Panc1 (cell line): ENCODE measurements at regions not wholly inside any gene's neighbourhood (a gene's known extent, or its start where the extent isn't known, plus 50 kb on each side); places are given as distances from the start of the nearest gene placed in this dataset.

Experiments used
- ATAC-seq: fragments of 200-7000 bp; cut with Tn5 transposase; 2 replicates; pipeline ENCODE4 v1.9.1; 2020; ENCODE audit warnings: mild to moderate bottlenecking, moderate library complexity
- BruUV-seq: library from RNA; stranded (reverse); fragments of 400-500 nt; replicated peaks from 2 replicates; lab custom pipeline; 2021; lab: Mats Ljungman, UMichigan
- CTCF ChIA-PET: fragments of 300-600 bp; sonication (Branson Sonifier 250); formaldehyde crosslinking; loops from one replicate; lab custom pipeline; 2022; ENCODE audit warnings: antibody characterized with exemption; lab: Charles Lee
- POLR2A ChIA-PET: fragments of 300-600 bp; sonication (Branson Sonifier 250); formaldehyde crosslinking; loops from one replicate; lab custom pipeline; 2022; ENCODE audit warnings: antibody characterized with exemption; lab: Charles Lee
- DNase-seq: peaks from one replicate; pipeline ENCODE4 v3.0.0-alpha.2; 2010; ENCODE audit warnings: low read depth, low spot score
- H3K27ac ChIP-seq: 2 replicates; pipeline ENCODE4 v1.5.1; 2011; ENCODE audit warnings: mild to moderate bottlenecking, low read length, inconsistent platforms
- H3K27me3 ChIP-seq: fragments of 200-500 bp; sonication (Bioruptor generic); 2 replicates; pipeline ENCODE4 v1.6.0; 2014; ENCODE audit warnings: low read length, inconsistent platforms; ENCODE audit not compliant: control insufficient read depth, insufficient read depth
- H3K36me3 ChIP-seq: fragments of 200-500 bp; sonication (Bioruptor generic); 2 replicates; pipeline ENCODE4 v1.5.1; 2014; ENCODE audit warnings: inconsistent platforms, mild to moderate bottlenecking, low read length, moderate library complexity; ENCODE audit not compliant: control insufficient read depth, insufficient read depth
- H3K4me1 ChIP-seq: 2 replicates; pipeline ENCODE4 v1.5.1; 2011; ENCODE audit warnings: inconsistent platforms, mild to moderate bottlenecking, low read length, moderate library complexity; ENCODE audit not compliant: control insufficient read depth, insufficient read depth
- H3K4me3 ChIP-seq, 2 experiments: 2 replicates each; pipeline ENCODE4 v1.5.1; 2011 to 2012; ENCODE audit warnings: low read depth in 2 of 2, low read length in 2 of 2, mild to moderate bottlenecking in 2 of 2, inconsistent platforms in 1 of 2, moderate library complexity in 1 of 2
- H3K9me3 ChIP-seq: fragments of 200-500 bp; sonication (Bioruptor generic); 2 replicates; pipeline ENCODE4 v1.5.1; 2014; ENCODE audit warnings: low read depth, mild to moderate bottlenecking, inconsistent platforms, low read length, moderate library complexity; ENCODE audit not compliant: control insufficient read depth, insufficient read depth
- CTCF ChIP-seq: fragments of 450-650 bp; IDR thresholded peaks from 2 replicates; pipeline ENCODE4 v1.5.1; 2017; ENCODE audit warnings: mild to moderate bottlenecking
- POLR2AphosphoS5 ChIP-seq: IDR thresholded peaks from 2 replicates; pipeline ENCODE4 v1.6.1; 2012; ENCODE audit warnings: mild to moderate bottlenecking, low read depth, low read length, moderate library complexity
- SIN3A ChIP-seq: IDR thresholded peaks from 2 replicates; pipeline ENCODE4 v1.6.1; 2012; ENCODE audit warnings: low read depth, mild to moderate bottlenecking, low read length, moderate library complexity, borderline replicate concordance; ENCODE audit not compliant: insufficient read depth
- TCF7L2 ChIP-seq: IDR thresholded peaks from 2 replicates; pipeline ENCODE4 v1.6.1; 2011; ENCODE audit warnings: mild to moderate bottlenecking, low read depth, low read length, inconsistent platforms
- in situ Hi-C: cut with HindIII; loops from 2 replicates; pipeline ENCODE4 v1.10.0; 2016; ENCODE audit warnings: low sequenced_read_pairs, low pct_unique_long_range_greater_than_20kb
- intact Hi-C: fragments of 100-400 bp; cut with micrococcal nuclease; formaldehyde crosslinking; loops from one replicate; pipeline ENCODE4 v1.10.0; 2022; ENCODE audit not compliant: unreplicated experiment
- TF ChIP-seq, protein P1 (sequence below), 2 experiments: IDR thresholded peaks; 2 replicates each; pipeline ENCODE4 v1.6.1; 2011 to 2012; ENCODE audit warnings: low read depth in 2 of 2, control low read depth in 1 of 2, low read length in 1 of 2, mild to moderate bottlenecking in 1 of 2, moderate library complexity in 1 of 2; ENCODE audit not compliant: insufficient read depth in 1 of 2

GRCh38 chr7:51701935-51702334 lies 385.3 kb upstream of the COBL start:
- H3K4me1 ChIP-seq, result no peaks in the 10 kb centered on the region
- H3K27ac ChIP-seq, result no peak overlapping the region
- in situ Hi-C loops, result no loop called here
- intact Hi-C loops, result no loop called here
- no peaks in the 10 kb centered on the region for H3K27me3 ChIP-seq
- no peak overlapping the region for H3K4me3 ChIP-seq
- BruUV-seq, result no TSS peak
- no peaks in the 10 kb centered on the region for H3K9me3 ChIP-seq
- DNase-seq (no peak), ATAC-seq (no peak)
- TF ChIP-seq SIN3A (no peak), CTCF (no peak), POLR2AphosphoS5 (no peak), TCF7L2 (no peak)
- TF ChIP-seq, protein P1, sequence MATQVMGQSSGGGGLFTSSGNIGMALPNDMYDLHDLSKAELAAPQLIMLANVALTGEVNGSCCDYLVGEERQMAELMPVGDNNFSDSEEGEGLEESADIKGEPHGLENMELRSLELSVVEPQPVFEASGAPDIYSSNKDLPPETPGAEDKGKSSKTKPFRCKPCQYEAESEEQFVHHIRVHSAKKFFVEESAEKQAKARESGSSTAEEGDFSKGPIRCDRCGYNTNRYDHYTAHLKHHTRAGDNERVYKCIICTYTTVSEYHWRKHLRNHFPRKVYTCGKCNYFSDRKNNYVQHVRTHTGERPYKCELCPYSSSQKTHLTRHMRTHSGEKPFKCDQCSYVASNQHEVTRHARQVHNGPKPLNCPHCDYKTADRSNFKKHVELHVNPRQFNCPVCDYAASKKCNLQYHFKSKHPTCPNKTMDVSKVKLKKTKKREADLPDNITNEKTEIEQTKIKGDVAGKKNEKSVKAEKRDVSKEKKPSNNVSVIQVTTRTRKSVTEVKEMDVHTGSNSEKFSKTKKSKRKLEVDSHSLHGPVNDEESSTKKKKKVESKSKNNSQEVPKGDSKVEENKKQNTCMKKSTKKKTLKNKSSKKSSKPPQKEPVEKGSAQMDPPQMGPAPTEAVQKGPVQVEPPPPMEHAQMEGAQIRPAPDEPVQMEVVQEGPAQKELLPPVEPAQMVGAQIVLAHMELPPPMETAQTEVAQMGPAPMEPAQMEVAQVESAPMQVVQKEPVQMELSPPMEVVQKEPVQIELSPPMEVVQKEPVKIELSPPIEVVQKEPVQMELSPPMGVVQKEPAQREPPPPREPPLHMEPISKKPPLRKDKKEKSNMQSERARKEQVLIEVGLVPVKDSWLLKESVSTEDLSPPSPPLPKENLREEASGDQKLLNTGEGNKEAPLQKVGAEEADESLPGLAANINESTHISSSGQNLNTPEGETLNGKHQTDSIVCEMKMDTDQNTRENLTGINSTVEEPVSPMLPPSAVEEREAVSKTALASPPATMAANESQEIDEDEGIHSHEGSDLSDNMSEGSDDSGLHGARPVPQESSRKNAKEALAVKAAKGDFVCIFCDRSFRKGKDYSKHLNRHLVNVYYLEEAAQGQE (IDR thresholded peaks at IDR 0.05; ENCODE audit: insufficient read depth in 1 of 2, low read depth in 2 of 2, low read length in 1 of 2), result no peak
- no peaks in the 10 kb centered on the region for H3K36me3 ChIP-seq
- ChIA-PET POLR2A (no interaction called here), CTCF (no interaction called here)

DNA sequence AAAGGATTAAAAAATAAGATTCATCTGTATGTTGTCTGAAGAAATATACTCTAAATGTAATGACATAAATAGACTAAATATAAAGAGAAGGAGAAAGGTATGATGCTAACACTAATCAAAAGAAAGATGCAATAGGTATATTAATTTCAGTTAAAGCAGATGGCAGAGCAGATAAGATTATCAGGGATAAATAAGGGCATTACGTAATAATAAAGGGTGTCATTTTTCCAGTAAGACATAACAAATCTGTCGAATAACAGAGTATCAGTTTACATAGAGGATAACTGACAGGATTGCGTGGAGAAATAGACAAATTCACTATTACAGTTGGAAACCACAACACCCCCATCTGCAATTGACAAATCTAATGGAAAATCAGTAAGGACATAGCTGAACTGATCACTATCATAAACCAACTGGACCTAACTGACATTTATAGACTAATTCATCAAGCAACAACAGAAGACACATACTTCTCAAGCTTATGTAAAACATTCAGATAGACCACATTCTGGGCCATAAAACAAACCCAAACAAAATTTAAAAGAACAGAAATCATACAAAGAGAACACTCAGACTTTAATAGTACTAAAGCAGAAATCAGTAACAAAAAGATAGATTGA lies 384.1 kb upstream of the COBL start:
- ChIA-PET POLR2A (no interaction called here), CTCF (no interaction called here)
- Histone ChIP-seq H3K4me3 (no peak overlapping the region), H3K9me3 (no peaks in the 10 kb centered on the region), H3K36me3 (no peaks in the 10 kb centered on the region), H3K27me3 (no peaks in the 10 kb centered on the region), H3K4me1 (no peaks in the 10 kb centered on the region), H3K27ac (no peak overlapping the region)
- ATAC-seq (no peak), DNase-seq (no peak)
- intact Hi-C loops, result no loop called here
- TF ChIP-seq TCF7L2 (no peak), POLR2AphosphoS5 (no peak), SIN3A (no peak), CTCF (no peak)
- TF ChIP-seq, protein P1 (IDR thresholded peaks at IDR 0.05; ENCODE audit: insufficient read depth in 1 of 2, low read depth in 2 of 2, low read length in 1 of 2), result no peak
- in situ Hi-C loops, result no loop called here
- BruUV-seq, result no TSS peak
